CD14-positive monocyte (primary cell): ENCODE measurements at regions not wholly inside any gene's neighbourhood (a gene's known extent, or its start where the extent isn't known, plus 50 kb on each side); places are given as distances from the start of the nearest gene placed in this dataset.

Experiments
- DNase-seq, 3 donors: peaks; one replicate each; pipeline ENCODE4 v3.0.0-alpha.2; 2011 to 2022
- H2AFZ ChIP-seq: 2 replicates; pipeline ENCODE4 v1.6.0; 2012; ENCODE audit warnings: mild to moderate bottlenecking, low read depth, low read length, inconsistent platforms; ENCODE audit not compliant: insufficient read depth, poor library complexity, severe bottlenecking
- H3K27ac ChIP-seq, 2 donors: 1 replicate in 1 of 2; 2 replicates in 1 of 2; pipeline ENCODE4 v1.5.1; 2012 to 2013; ENCODE audit warnings: low read length in 2 of 2, control low read depth in 1 of 2, inconsistent platforms in 1 of 2, low read depth in 1 of 2, mild to moderate bottlenecking in 1 of 2
- H3K27me3 ChIP-seq, 2 donors: one replicate each; pipeline versions ENCODE4 v1.6.0 to v1.6.1; 2011 to 2013; ENCODE audit warnings: low read length in 2 of 2; ENCODE audit not compliant: control insufficient read depth in 2 of 2, insufficient read depth in 2 of 2
- H3K36me3 ChIP-seq, 2 donors: replicated peaks in 1 of 2; 1 replicate in 1 of 2; 2 replicates in 1 of 2; pipeline versions ENCODE4 v1.5.1 to v1.6.1; 2012 to 2013; ENCODE audit warnings: low read length in 2 of 2, control low read depth in 1 of 2, inconsistent platforms in 1 of 2, mild to moderate bottlenecking in 1 of 2; ENCODE audit not compliant: insufficient read depth in 2 of 2, control insufficient read depth in 1 of 2
- H3K4me1 ChIP-seq, 2 donors: 1 replicate in 1 of 2; 2 replicates in 1 of 2; pipeline versions ENCODE4 v1.5.1 to v1.6.1; 2012 to 2013; ENCODE audit warnings: low read length in 2 of 2, control low read depth in 1 of 2, inconsistent platforms in 1 of 2, mild to moderate bottlenecking in 1 of 2, moderate library complexity in 1 of 2; ENCODE audit not compliant: insufficient read depth in 2 of 2, control insufficient read depth in 1 of 2
- H3K4me2 ChIP-seq: replicated peaks from 2 replicates; pipeline ENCODE3; 2012; ENCODE audit warnings: low read length, moderate library complexity, mild to moderate bottlenecking; ENCODE audit not compliant: poor library complexity, severe bottlenecking; ENCODE audit errors: extremely low read depth
- H3K4me3 ChIP-seq, 3 experiments: fragments of 200-600 bp in 1 of 3; sonication (generic) in 1 of 3; replicated peaks in 1 of 3; 1 replicate in 2 of 3; 2 replicates in 1 of 3; pipeline ENCODE4 v1.5.1; 2011 to 2013; ENCODE audit warnings: low read length in 3 of 3, mild to moderate bottlenecking in 3 of 3, control low read depth in 2 of 3, low read depth in 2 of 3, inconsistent platforms in 1 of 3, moderate library complexity in 1 of 3
- H3K79me2 ChIP-seq: 2 replicates; pipeline ENCODE4 v1.6.0; 2012; ENCODE audit warnings: mild to moderate bottlenecking, control low read depth, inconsistent platforms, low read length, moderate library complexity; ENCODE audit not compliant: insufficient read depth
- H3K9ac ChIP-seq: 2 replicates; pipeline ENCODE4 v1.6.0; 2017; ENCODE audit warnings: low read length, mild to moderate bottlenecking; ENCODE audit not compliant: insufficient read depth, poor library complexity, severe bottlenecking
- H3K9me3 ChIP-seq, 2 donors: replicated peaks in 1 of 2; 1 replicate in 1 of 2; 2 replicates in 1 of 2; pipeline versions ENCODE4 v1.5.1 to v1.6.1; 2012 to 2013; ENCODE audit warnings: low read length in 2 of 2, control low read depth in 1 of 2; ENCODE audit not compliant: control insufficient read depth in 1 of 2, insufficient read depth in 1 of 2
- H4K20me1 ChIP-seq: 2 replicates; pipeline ENCODE4 v1.6.0; 2012; ENCODE audit warnings: mild to moderate bottlenecking, low read length, control low read depth, moderate library complexity; ENCODE audit not compliant: insufficient read depth
- H3K27ac Mint-ChIP-seq, 7 donors: one replicate each; pipeline ENCODE4 v1.8.0; 2020; ENCODE audit warnings: mild to moderate bottlenecking in 7 of 7, mixed read lengths in 7 of 7, moderate library complexity in 6 of 7, inconsistent platforms in 2 of 7
- H3K27me3 Mint-ChIP-seq, 3 donors: one replicate each; pipeline ENCODE4 v1.8.0; 2021 to 2022; ENCODE audit warnings: low read depth in 3 of 3, mild to moderate bottlenecking in 3 of 3, mixed read lengths in 3 of 3, moderate library complexity in 3 of 3, inconsistent platforms in 1 of 3
- H3K36me3 Mint-ChIP-seq, 2 donors: one replicate each; pipeline ENCODE4 v1.8.0; 2020; ENCODE audit warnings: mixed read lengths in 2 of 2, inconsistent platforms in 1 of 2, mild to moderate bottlenecking in 1 of 2
- H3K4me1 Mint-ChIP-seq: one replicate; pipeline ENCODE4 v1.8.0; 2020; ENCODE audit warnings: mild to moderate bottlenecking, mixed read lengths
- H3K4me3 Mint-ChIP-seq, 2 donors: one replicate each; pipeline ENCODE4 v1.8.0; 2020; ENCODE audit warnings: mild to moderate bottlenecking in 2 of 2, mixed read lengths in 2 of 2, moderate library complexity in 1 of 2
- H3K9me3 Mint-ChIP-seq, 7 donors: one replicate each; pipeline ENCODE4 v1.8.0; 2020 to 2022; ENCODE audit warnings: mixed read lengths in 7 of 7, mild to moderate bottlenecking in 6 of 7, moderate library complexity in 6 of 7, inconsistent platforms in 2 of 7
- WGBS: methylation state at CpG from one replicate; pipeline ENCODE4 v1.1.5; 2013; ENCODE audit warnings: missing lambda C conversion rate; ENCODE audit not compliant: insufficient coverage; 5-methylcytosine and 5-hydroxymethylcytosine counted together
- intact Hi-C, 2 donors: fragments of 100-400 bp; cut with micrococcal nuclease; formaldehyde crosslinking; loops; one replicate each; pipeline versions ENCODE4 v1.15.0 to v1.15.1; 2023
- TF ChIP-seq, protein P1 (sequence below): fragments of 200-600 bp; IDR thresholded peaks from one replicate; pipeline ENCODE4 v1.8.0; 2022; ENCODE audit warnings: antibody characterized with exemption, mild to moderate bottlenecking

DNA sequence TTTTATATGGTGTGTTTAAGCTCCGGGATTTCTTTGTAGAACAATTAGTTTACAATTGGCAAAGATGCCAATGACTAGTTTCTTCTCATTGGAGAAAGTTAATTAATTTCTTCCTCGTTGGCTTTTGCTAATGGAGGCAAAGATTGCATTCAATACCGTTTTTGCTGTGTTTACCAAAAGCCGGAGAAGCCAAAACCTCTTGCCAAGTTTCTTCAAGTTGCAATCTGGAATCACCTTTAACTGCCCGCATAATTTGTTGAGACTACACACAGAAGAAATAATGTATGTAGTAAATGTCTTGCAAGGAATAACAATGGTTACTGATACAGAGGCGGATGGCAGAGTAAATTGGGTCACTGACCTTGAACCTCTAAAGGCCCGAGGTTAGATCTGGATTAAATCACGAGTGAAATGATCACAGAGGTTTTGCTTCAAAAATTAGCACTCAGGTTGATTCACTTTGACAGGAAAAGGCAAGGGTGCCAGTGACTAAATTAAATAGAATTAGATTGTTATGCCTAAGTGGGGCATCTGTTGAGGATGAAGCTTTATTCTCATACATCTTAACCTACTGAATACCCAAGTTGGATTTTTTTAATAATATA lies 732.1 kb upstream of the NR2F2 start:
- no peak overlapping the region for H3K4me3 ChIP-seq
- H3K4me2 ChIP-seq = no peak overlapping the region
- intact Hi-C loops = no loop called here
- no peaks in the 10 kb centered on the region for H3K4me1 Mint-ChIP-seq
- H3K9me3 Mint-ChIP-seq = peaks cover 0 to 5% (median 1%) of the 10 kb centered on the region in 7 donors
- no peak overlapping the region for H3K27ac ChIP-seq
- H3K4me1 ChIP-seq = no peaks in the 10 kb centered on the region
- DNase-seq = no peak
- no peaks in the 10 kb centered on the region for H3K36me3 ChIP-seq
- H3K27me3 Mint-ChIP-seq = peaks cover 1 to 2% (median 1%) of the 10 kb centered on the region in 3 donors
- no peak overlapping the region for H3K27ac Mint-ChIP-seq
- no peak overlapping the region for H3K9ac ChIP-seq
- no peaks in the 10 kb centered on the region for H3K79me2 ChIP-seq
- no peaks in the 10 kb centered on the region for H3K9me3 ChIP-seq
- H3K36me3 Mint-ChIP-seq = no peaks in the 10 kb centered on the region
- 85% methylated on average over 4 of the region's 8 CpGs for whole genome bisulfite sequencing
- H3K27me3 ChIP-seq = no peaks in the 10 kb centered on the region
- TF ChIP-seq, protein P1, sequence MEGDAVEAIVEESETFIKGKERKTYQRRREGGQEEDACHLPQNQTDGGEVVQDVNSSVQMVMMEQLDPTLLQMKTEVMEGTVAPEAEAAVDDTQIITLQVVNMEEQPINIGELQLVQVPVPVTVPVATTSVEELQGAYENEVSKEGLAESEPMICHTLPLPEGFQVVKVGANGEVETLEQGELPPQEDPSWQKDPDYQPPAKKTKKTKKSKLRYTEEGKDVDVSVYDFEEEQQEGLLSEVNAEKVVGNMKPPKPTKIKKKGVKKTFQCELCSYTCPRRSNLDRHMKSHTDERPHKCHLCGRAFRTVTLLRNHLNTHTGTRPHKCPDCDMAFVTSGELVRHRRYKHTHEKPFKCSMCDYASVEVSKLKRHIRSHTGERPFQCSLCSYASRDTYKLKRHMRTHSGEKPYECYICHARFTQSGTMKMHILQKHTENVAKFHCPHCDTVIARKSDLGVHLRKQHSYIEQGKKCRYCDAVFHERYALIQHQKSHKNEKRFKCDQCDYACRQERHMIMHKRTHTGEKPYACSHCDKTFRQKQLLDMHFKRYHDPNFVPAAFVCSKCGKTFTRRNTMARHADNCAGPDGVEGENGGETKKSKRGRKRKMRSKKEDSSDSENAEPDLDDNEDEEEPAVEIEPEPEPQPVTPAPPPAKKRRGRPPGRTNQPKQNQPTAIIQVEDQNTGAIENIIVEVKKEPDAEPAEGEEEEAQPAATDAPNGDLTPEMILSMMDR = no peak
- H3K4me3 Mint-ChIP-seq = no peak overlapping the region
- no peak overlapping the region for H2AFZ ChIP-seq
- H4K20me1 ChIP-seq = no peaks in the 10 kb centered on the region

DNA sequence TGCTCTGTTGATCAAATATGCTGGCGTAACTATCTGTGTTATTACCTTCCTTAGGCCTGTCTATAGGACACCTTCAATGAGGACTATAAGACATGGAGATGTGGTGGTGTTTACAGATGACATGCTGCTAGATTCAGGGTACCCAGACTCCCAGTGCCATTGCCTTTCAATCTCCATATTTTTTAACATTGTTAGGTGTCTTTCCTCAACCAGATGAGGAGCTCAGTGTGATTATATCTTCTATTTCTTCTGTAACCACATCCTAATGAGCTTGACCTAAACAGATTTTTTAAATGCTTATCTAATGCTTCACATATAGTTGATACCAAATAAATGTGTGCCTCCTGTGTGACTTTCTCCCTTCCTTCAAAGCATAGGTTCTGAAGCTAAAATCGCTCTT lies 730.1 kb upstream of the NR2F2 start:
- Histone ChIP-seq H2AFZ (no peak overlapping the region), H3K4me3 (no peak overlapping the region), H3K4me2 (no peak overlapping the region), H3K9ac (no peak overlapping the region), H3K4me1 (no peaks in the 10 kb centered on the region), H3K27me3 (no peaks in the 10 kb centered on the region), H3K79me2 (no peaks in the 10 kb centered on the region), H3K36me3 (no peaks in the 10 kb centered on the region), H3K27ac (no peak overlapping the region), H3K9me3 (no peaks in the 10 kb centered on the region), H4K20me1 (no peaks in the 10 kb centered on the region)
- Mint-ChIP-seq H3K36me3 (no peaks in the 10 kb centered on the region), H3K27me3 (peaks cover 0 to 4% (median 1%) of the 10 kb centered on the region in 3 donors), H3K4me3 (no peak overlapping the region), H3K4me1 (no peaks in the 10 kb centered on the region), H3K9me3 (peaks cover 0 to 5% (median 1%) of the 10 kb centered on the region in 7 donors), H3K27ac (no peak overlapping the region)
- no peak for DNase-seq
- TF ChIP-seq, protein P1 = no peak
- WGBS = 100% methylated on average over 1 of the region's 2 CpGs
- intact Hi-C loops = no loop called here
